ENCODE measurements at regions not wholly inside any gene's neighbourhood (a gene's known extent, or its start where the extent isn't known, plus 50 kb on each side); places are given as distances from the start of the nearest gene placed in this dataset.
"Not testable (repeated sequence)": the region's sequence is repeated elsewhere in the genome, so short reads cannot be mapped to it uniquely, and the experiment has no call there.

- no peak for DNase-seq (ENCODE audit: low read depth in 2 of 2)
Measured at GRCh38 chr20:59460352-59460751, 144.0 kb upstream of the PHACTR3 start.

GRCh38 chr20:59461526-59461925 is 142.8 kb upstream of the PHACTR3 start:
- DNase-seq (ENCODE audit: low read depth in 2 of 2): no peak

- no peak for DNase-seq (ENCODE audit: low read depth in 2 of 2)
Measured at GRCh38 chr20:59462249-59462648, 142.1 kb upstream of the PHACTR3 start.

- no peak for DNase-seq (ENCODE audit: low read depth in 2 of 2)
Measured at GRCh38 chr20:59463541-59463940, 140.8 kb upstream of the PHACTR3 start.

- DNase-seq (ENCODE audit: low read depth in 2 of 2): no peak
Measured at GRCh38 chr20:59466107-59466815, 138.1 kb upstream of the PHACTR3 start.

GRCh38 chr20:59468831-59469230 is 135.5 kb upstream of the PHACTR3 start:
- DNase-seq (ENCODE audit: low read depth in 2 of 2): no peak

- DNase-seq (ENCODE audit: low read depth in 2 of 2): no peak
Measured at GRCh38 chr20:59469267-59470252, 134.8 kb upstream of the PHACTR3 start.

- DNase-seq (ENCODE audit: low read depth in 2 of 2): no peak
Measured at GRCh38 chr20:59470521-59470920, 133.8 kb upstream of the PHACTR3 start.

GRCh38 chr20:59471653-59472421 is 132.5 kb upstream of the PHACTR3 start:
- DNase-seq (ENCODE audit: low read depth in 2 of 2): no peak

- DNase-seq (ENCODE audit: low read depth in 2 of 2): no peak
Measured at GRCh38 chr20:59473742-59474141, 130.6 kb upstream of the PHACTR3 start.

- DNase-seq (ENCODE audit: low read depth in 2 of 2): no peak
Measured at GRCh38 chr20:59481067-59481466, 123.3 kb upstream of the PHACTR3 start.

GRCh38 chr20:59481477-59482018 is 122.8 kb upstream of the PHACTR3 start:
- DNase-seq (ENCODE audit: low read depth in 2 of 2): no peak

GRCh38 chr20:59482351-59483187 is 121.8 kb upstream of the PHACTR3 start:
- DNase-seq (ENCODE audit: low read depth in 2 of 2): no peak

GRCh38 chr20:59483481-59483880 is 120.9 kb upstream of the PHACTR3 start:
- no peak for DNase-seq (ENCODE audit: low read depth in 2 of 2)

GRCh38 chr20:59484228-59484627 is 120.1 kb upstream of the PHACTR3 start:
- DNase-seq (ENCODE audit: low read depth in 2 of 2): no peak

- no peak for DNase-seq (ENCODE audit: low read depth in 2 of 2)
Measured at GRCh38 chr20:59485576-59486454, 118.5 kb upstream of the PHACTR3 start.

- not testable (repeated sequence) for DNase-seq (ENCODE audit: low read depth in 2 of 2)
Measured at GRCh38 chr20:59488459-59488858, 115.9 kb upstream of the PHACTR3 start.

- DNase-seq (ENCODE audit: low read depth in 2 of 2): not testable (repeated sequence)
Measured at GRCh38 chr20:59490196-59491004, 113.9 kb upstream of the PHACTR3 start.

- no peak for DNase-seq (ENCODE audit: low read depth in 2 of 2)
Measured at GRCh38 chr20:59491884-59492283, 112.5 kb upstream of the PHACTR3 start.

Measured in activated CD8-positive, alpha-beta memory T cell treated with anti-CD3 and anti-CD28 coated beads for 4 hours (primary cell).